ENCODE measurements at regions not wholly inside any gene's neighbourhood (a gene's known extent, or its start where the extent isn't known, plus 50 kb on each side); places are given as distances from the start of the nearest gene placed in this dataset.

DNA sequence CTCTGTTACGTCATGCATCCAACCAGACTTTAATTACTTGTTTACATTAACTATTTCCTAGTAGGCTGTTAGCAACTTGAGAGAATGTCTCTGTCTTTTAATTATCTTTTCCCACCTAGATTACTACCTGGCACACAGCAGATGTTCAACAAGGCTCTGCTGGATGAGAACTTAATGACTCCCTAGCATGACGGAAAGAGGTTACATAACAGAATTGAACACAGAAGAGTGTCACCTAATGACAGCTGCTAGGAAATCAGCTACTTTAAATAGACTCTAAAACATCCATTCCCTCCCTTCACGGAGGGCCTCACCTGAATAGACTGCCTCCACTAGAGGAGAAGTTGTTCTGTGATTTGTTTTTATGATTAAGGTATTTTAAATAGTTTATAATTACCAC lies 110.8 kb downstream of the TEX29 start:
- TF ChIP-seq CTCF (IDR thresholded peaks at IDR 0.05), result no peak
- no peak for TF ChIP-seq POLR2A (IDR thresholded peaks at IDR 0.05)
